RWPE1 (cell line): ENCODE measurements at regions not wholly inside any gene's neighbourhood (a gene's known extent, or its start where the extent isn't known, plus 50 kb on each side); places are given as distances from the start of the nearest gene placed in this dataset.

Experiments used
- CTCF ChIA-PET: fragments of 350-600 bp; sonication (Branson Sonifier 250); formaldehyde crosslinking; extraction: SDS; loops from one replicate; lab custom pipeline; 2021; lab: Yijun Ruan, JAX
- POLR2A ChIA-PET: fragments of 400-600 bp; formaldehyde crosslinking; extraction: SDS; loops from one replicate; lab custom pipeline; 2020; ENCODE audit warnings: antibody characterized with exemption; ENCODE audit not compliant: low non-redundant PET; lab: Yijun Ruan, JAX
- DNase-seq: peaks from one replicate; pipeline ENCODE4 v3.0.0; 2012; ENCODE audit warnings: low spot score
- H3K27ac ChIP-seq: fragments of 450-650 bp; 2 replicates; pipeline ENCODE4 v1.5.1; 2017
- TF ChIP-seq, protein P1 (sequence below): fragments of 450-650 bp; conservative IDR thresholded peaks from 2 replicates; pipeline ENCODE4 v1.5.1; 2017; ENCODE audit warnings: low read depth, mild to moderate bottlenecking

DNA sequence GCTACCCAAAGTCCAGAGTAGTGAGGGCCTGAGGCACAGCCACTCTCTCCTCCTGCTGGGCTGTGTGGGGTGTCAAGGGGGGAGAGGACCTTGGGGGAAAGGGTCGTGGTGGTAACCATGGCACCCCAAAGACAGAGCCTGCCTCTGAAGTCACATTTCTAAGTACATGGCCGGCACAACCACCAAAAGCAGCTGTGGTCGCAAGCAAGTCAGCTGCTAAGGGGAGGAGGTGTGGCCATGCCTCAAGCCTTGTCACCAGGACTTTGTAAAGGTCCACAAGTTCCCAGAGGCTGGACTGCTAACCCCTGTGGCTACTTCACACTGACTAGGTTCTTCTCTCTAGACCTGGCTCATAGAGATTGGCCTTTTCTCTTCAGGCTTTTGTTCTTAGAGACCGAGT, 310.6 kb downstream of the LMX1A start:
- CTCF ChIA-PET: interaction anchor here (0.7 kb wide), 1 partner anchor 1822 kb away, joined by 4 read pairs; no protein-coding TSS in a partner anchor
- TF ChIP-seq, protein P1, sequence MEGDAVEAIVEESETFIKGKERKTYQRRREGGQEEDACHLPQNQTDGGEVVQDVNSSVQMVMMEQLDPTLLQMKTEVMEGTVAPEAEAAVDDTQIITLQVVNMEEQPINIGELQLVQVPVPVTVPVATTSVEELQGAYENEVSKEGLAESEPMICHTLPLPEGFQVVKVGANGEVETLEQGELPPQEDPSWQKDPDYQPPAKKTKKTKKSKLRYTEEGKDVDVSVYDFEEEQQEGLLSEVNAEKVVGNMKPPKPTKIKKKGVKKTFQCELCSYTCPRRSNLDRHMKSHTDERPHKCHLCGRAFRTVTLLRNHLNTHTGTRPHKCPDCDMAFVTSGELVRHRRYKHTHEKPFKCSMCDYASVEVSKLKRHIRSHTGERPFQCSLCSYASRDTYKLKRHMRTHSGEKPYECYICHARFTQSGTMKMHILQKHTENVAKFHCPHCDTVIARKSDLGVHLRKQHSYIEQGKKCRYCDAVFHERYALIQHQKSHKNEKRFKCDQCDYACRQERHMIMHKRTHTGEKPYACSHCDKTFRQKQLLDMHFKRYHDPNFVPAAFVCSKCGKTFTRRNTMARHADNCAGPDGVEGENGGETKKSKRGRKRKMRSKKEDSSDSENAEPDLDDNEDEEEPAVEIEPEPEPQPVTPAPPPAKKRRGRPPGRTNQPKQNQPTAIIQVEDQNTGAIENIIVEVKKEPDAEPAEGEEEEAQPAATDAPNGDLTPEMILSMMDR: no peak

DNA sequence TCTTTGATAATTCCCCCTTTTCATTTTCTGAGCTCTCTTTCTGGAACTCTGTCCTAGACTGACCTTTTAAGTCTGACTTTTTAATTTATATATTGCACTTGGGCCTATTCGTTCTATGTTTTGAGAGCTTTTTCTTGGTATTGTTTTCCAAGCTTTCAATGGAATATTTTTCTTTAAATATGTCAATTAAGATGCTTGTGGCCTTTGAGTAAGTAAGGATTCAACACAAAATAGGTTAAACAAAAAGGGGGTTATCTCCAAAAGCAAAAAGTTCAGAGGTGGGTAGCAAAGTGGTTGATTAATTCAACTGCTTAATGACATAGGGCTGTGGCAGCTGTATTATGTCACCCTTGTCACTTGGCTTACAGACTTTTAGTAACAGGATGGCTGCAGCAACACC, 315.9 kb downstream of the LMX1A start:
- TF ChIP-seq, protein P1: no peak
- CTCF ChIA-PET: no interaction called here
- DNase-seq: no peak
- POLR2A ChIA-PET: no interaction called here
- H3K27ac ChIP-seq: no peak overlapping the region

More for the DNA sequence above, 310.6 kb downstream of the LMX1A start:
- POLR2A ChIA-PET: no interaction called here
- no peak overlapping the region for H3K27ac ChIP-seq
- DNase-seq: no peak

DNA sequence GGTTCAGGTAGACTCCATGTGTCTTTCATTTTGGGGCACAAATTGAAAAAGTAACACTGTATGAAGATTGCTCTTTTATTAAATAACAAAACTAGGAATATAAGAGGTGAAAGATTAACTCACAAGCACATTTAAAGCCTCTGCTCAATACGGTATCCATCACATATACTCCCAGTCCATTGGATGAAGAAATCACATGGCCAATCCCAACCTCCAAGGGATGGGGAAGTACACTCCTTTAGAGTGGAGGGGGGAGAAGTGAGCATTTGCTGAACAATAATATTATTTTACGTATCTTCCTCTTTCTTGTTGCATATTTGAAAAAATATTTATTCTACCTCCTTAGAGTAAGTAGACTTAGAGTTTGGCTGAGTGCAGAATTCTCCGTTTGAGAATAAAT, 316.5 kb downstream of the LMX1A start:
- ChIA-PET POLR2A (no interaction called here), CTCF (no interaction called here)
- TF ChIP-seq, protein P1: no peak
- no peak overlapping the region for H3K27ac ChIP-seq
- no peak for DNase-seq

DNA sequence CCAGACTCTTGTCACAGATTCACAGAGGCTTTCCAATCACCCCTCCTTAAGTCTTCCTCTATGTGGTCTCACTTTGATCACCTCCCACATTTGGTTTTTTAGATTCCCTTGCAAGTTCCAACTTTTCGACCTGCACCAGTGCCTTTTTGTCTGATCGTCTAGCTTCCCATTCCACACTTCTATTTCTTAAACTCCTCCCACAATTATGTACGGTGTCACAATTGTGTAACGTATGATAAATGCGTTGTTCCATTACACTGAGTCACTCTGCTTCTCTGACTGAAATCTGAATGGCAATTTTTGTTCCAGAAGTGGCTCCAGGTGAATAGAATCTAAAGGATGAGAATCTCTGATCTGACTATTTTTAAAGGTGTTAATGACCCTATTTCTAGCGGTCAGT, 320.1 kb downstream of the LMX1A start:
- H3K27ac ChIP-seq: no peak overlapping the region
- ChIA-PET CTCF (interaction anchor here (0.6 kb wide), 1 partner anchor 357 kb away, joined by 4 read pairs; no protein-coding TSS in a partner anchor), POLR2A (no interaction called here)
- DNase-seq: peak; percentile 9
- TF ChIP-seq, protein P1: no peak

DNA sequence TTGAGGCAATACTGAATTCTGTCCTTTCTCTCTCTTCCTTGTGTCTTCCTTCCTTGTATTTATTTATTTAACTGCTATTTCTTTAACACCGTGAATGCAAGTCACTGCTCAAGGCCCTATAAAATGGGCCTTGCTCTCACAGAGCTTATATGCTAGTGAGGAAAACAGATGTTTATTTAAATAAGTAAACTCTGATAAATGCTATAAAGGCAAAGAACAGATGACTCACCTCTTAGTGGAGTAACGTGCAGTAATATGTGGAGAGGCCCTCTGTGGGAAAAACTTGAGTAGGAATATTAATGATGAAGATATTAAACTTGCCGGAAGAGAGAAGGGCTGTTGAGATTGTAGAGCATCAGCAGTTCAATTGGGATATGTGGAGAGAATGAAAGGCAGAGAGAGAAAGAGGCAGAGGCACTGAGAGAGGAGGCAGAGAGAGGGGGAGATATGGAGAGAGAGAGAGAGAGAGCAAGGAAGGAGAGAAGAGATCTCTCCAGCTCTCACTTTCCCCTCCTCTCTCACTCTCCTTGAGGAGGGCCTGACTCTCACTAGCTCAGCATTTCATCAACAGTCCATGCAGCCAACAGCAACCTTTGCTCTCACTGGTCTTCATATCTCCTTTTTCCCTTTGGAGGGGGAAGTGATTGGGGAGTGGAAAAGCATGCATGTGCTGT, 322.2 kb downstream of the LMX1A start:
- TF ChIP-seq, protein P1: no peak
- POLR2A ChIA-PET: no interaction called here

DNA sequence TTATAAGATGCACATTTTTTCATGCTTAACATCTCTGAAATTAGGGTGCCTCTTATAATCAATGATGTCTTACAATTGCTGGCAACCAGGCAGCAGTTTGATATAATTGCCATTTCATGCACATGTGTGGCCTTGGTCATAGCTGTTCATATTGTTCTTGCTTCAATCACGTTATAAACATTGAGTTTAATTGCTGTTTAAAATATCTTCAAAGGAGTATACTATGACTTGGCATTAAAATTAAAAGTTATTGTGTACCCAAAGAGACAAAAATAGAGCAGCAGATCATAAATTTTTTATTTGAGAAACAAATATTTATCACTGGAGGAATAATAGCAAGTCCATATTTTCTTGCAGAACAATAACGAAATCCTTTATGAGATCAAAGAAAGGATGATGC, 325.5 kb downstream of the LMX1A start:
- H3K27ac ChIP-seq: no peak overlapping the region
- CTCF ChIA-PET: interaction anchor here (0.7 kb wide), 1 partner anchor 73 kb away, joined by 3 read pairs; no protein-coding TSS in a partner anchor
- TF ChIP-seq, protein P1: no peak
- DNase-seq: no peak
- POLR2A ChIA-PET: no interaction called here

More for the DNA sequence above, 322.2 kb downstream of the LMX1A start:
- CTCF ChIA-PET: no interaction called here
- no peak overlapping the region for H3K27ac ChIP-seq
- no peak for DNase-seq
